ENCODE measurements at regions not wholly inside any gene's neighbourhood (a gene's known extent, or its start where the extent isn't known, plus 50 kb on each side); places are given as distances from the start of the nearest gene placed in this dataset.

- DNase-seq (ENCODE audit: low read depth, low spot score): no peak
- dilution Hi-C loops (cut with MboI; ENCODE audit: extremely low pct_ligation_motif_present, low sequenced_read_pairs): no loop called here
- POLR2A ChIA-PET: no interaction called here
- peaks cover 4% of the 10 kb centered on the region for H3K4me1 ChIP-seq (ENCODE audit: control insufficient read depth, extremely low read depth, insufficient read depth, low read length)
- H2AFZ ChIP-seq (ENCODE audit: low read depth, low read length): no peak overlapping the region
- no peaks in the 10 kb centered on the region for H3K9me1 ChIP-seq (replicated peaks; ENCODE audit: control insufficient read depth, extremely low read depth, insufficient read depth, low read length)
- H3K9me3 ChIP-seq (replicated peaks; ENCODE audit: control insufficient read depth, insufficient read depth, low read length): no peaks in the 10 kb centered on the region
- H3K36me3 ChIP-seq (ENCODE audit: control insufficient read depth in 2 of 2, extremely low read depth in 1 of 2, insufficient read depth in 2 of 2, low read length in 2 of 2): no peaks in the 10 kb centered on the region
- TF ChIP-seq CTCF (IDR thresholded peaks at IDR 0.05; ENCODE audit: extremely low read depth in 1 of 2, insufficient read depth in 1 of 2, low read depth in 1 of 2, low read length in 2 of 2) (no peak), GATA2 (IDR thresholded peaks at IDR 0.05; ENCODE audit: insufficient read depth, insufficient read length, low read depth, low read length) (no peak), POLR2AphosphoS5 (IDR thresholded peaks at IDR 0.05; ENCODE audit: insufficient read depth, low read depth, low read length) (no peak), FOS (IDR thresholded peaks at IDR 0.05; ENCODE audit: borderline replicate concordance, insufficient read depth, low read length) (no peak), EZH2 (IDR thresholded peaks at IDR 0.05; ENCODE audit: borderline replicate concordance, low read depth, low read length, severe bottlenecking) (no peak), JUN (IDR thresholded peaks at IDR 0.05; ENCODE audit: borderline replicate concordance, insufficient read depth, insufficient read length, low read depth) (no peak), POLR2A (IDR thresholded peaks at IDR 0.05; ENCODE audit: low read depth, low read length) (no peak), MYC (IDR thresholded peaks at IDR 0.05; ENCODE audit: low read depth, low read length) (no peak)
- TF ChIP-seq, protein P1, sequence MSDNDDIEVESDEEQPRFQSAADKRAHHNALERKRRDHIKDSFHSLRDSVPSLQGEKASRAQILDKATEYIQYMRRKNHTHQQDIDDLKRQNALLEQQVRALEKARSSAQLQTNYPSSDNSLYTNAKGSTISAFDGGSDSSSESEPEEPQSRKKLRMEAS (IDR thresholded peaks at IDR 0.05; ENCODE audit: insufficient read depth, insufficient read length): no peak
- no TSS peak for BruUV-seq (replicated peaks)
- no peaks in the 10 kb centered on the region for H3K27me3 ChIP-seq (ENCODE audit: control insufficient read depth in 2 of 2, insufficient read depth in 2 of 2, low read length in 2 of 2)
- CTCF ChIA-PET: no interaction called here
- no peak overlapping the region for H3K4me2 ChIP-seq (ENCODE audit: insufficient read depth, low read length)
- intact Hi-C loops (cut with micrococcal nuclease): no loop called here
- no peak for FAIRE-seq
- no peaks in the 10 kb centered on the region for H4K20me1 ChIP-seq (replicated peaks; ENCODE audit: control insufficient read depth, extremely low read depth, insufficient read depth, low read length)
- no peaks in the 10 kb centered on the region for H3K79me2 ChIP-seq (ENCODE audit: control insufficient read depth, insufficient read depth, low read length)
- no peak overlapping the region for H3K27ac ChIP-seq (ENCODE audit: insufficient read depth, low read depth, low read length)
- no peak overlapping the region for H3K9ac ChIP-seq (replicated peaks; ENCODE audit: extremely low read depth, insufficient read depth, low read length)
- H3K4me3 ChIP-seq (replicated peaks in 1 of 3; ENCODE audit: insufficient read depth in 1 of 3, low read depth in 1 of 3, low read length in 3 of 3): no peak overlapping the region
Observed at GRCh38 chr2:111666160-111666559, 217.8 kb downstream of the ANAPC1 start.
